HCT116 (cell line): ENCODE measurements at regions not wholly inside any gene's neighbourhood (a gene's known extent, or its start where the extent isn't known, plus 50 kb on each side); places are given as distances from the start of the nearest gene placed in this dataset.
A peak's percentile ranks its signal among the peaks of the same experiment; 100 is the strongest.
"Not testable (repeated sequence)": the region's sequence is repeated elsewhere in the genome, so short reads cannot be mapped to it uniquely, and the experiment has no call there.

Source experiments
- ATAC-seq: fragments of 200-7000 bp; cut with Tn5 transposase; 2 replicates; pipeline ENCODE4 v1.9.1; 2020; ENCODE audit warnings: mild to moderate bottlenecking, moderate library complexity
- BruUV-seq: library from RNA; stranded (reverse); fragments of 400-500 nt; replicated peaks from 2 replicates; lab custom pipeline; 2021; lab: Mats Ljungman, UMichigan
- CTCF ChIA-PET: fragments of 300-600 bp; sonication (Branson Sonifier 250); formaldehyde crosslinking; loops from one replicate; lab custom pipeline; 2021; ENCODE audit warnings: antibody characterized with exemption; lab: Charles Lee
- POLR2A ChIA-PET: fragments of 300-600, 350-600 bp; sonication (Branson Sonifier 250); formaldehyde crosslinking; loops from one replicate; lab custom pipeline; 2021; ENCODE audit warnings: antibody characterized with exemption; lab: Charles Lee
- RAD21 ChIA-PET, 2 experiments: fragments of 300-600 bp; sonication (Branson Sonifier 250); formaldehyde crosslinking; loops; one replicate each; lab custom pipeline; 2023; ENCODE audit warnings: low total read pairs in 2 of 2; ENCODE audit not compliant: uncharacterized antibody in 2 of 2, unreplicated experiment in 2 of 2, low non-redundant PET in 1 of 2; lab: Charles Lee
- DNase-seq: peaks from one replicate; pipeline ENCODE4 v3.0.0-alpha.2; 2010; ENCODE audit warnings: low read depth, low spot score
- H2AFZ ChIP-seq: fragments of 200-600 bp; shearing (Covaris generic), sonication (generic); 2 replicates; pipeline ENCODE4 v1.6.1; 2017; ENCODE audit warnings: low read depth, mixed run types, mixed read lengths, antibody characterized with exemption, low read length; ENCODE audit not compliant: poor library complexity, severe bottlenecking
- H3K27ac ChIP-seq: 2 replicates; pipeline ENCODE4 v1.5.1; 2012; ENCODE audit warnings: low read depth, low read length
- H3K27me3 ChIP-seq: fragments of 200-600 bp; sonication (generic); 2 replicates; pipeline ENCODE4 v1.6.1; 2016; ENCODE audit warnings: mixed run types, low read length, mixed read lengths; ENCODE audit not compliant: insufficient read depth
- H3K36me3 ChIP-seq, 2 experiments: fragments of 200-500 bp in 1 of 2; fragments of 200-600 bp in 1 of 2; sonication (Bioruptor generic) in 1 of 2; sonication (generic) in 1 of 2; 2 replicates each; pipeline versions ENCODE4 v1.5.1 to v1.6.1; 2014 to 2016; ENCODE audit warnings: low read length in 2 of 2, inconsistent platforms in 1 of 2, mixed read lengths in 1 of 2, mixed run types in 1 of 2; ENCODE audit not compliant: insufficient read depth in 2 of 2, control insufficient read depth in 1 of 2
- H3K4me1 ChIP-seq, 2 experiments: fragments of 200-600 bp in 1 of 2; sonication (generic) in 1 of 2; 2 replicates each; pipeline versions ENCODE4 v1.5.1 to v1.6.1; 2012 to 2017; ENCODE audit warnings: low read length in 2 of 2, inconsistent platforms in 1 of 2, mild to moderate bottlenecking in 1 of 2, mixed read lengths in 1 of 2, mixed run types in 1 of 2, moderate library complexity in 1 of 2; ENCODE audit not compliant: insufficient read depth in 2 of 2, control insufficient read depth in 1 of 2
- H3K4me2 ChIP-seq: fragments of 200-600 bp; sonication (generic); 2 replicates; pipeline ENCODE4 v1.6.1; 2017; ENCODE audit warnings: mixed run types, low read length, mixed read lengths
- H3K4me3 ChIP-seq, 2 experiments: fragments of 200-600 bp in 1 of 2; sonication (generic) in 1 of 2; replicated peaks in 1 of 2; 2 replicates each; pipeline ENCODE4 v1.5.1; 2011 to 2016; ENCODE audit warnings: low read length in 2 of 2, control low read depth in 1 of 2, low read depth in 1 of 2, mild to moderate bottlenecking in 1 of 2, mixed read lengths in 1 of 2, mixed run types in 1 of 2
- H3K79me2 ChIP-seq: fragments of 200-600 bp; sonication (generic); 2 replicates; pipeline ENCODE4 v1.6.1; 2017; ENCODE audit warnings: mild to moderate bottlenecking, mixed run types, low read length, moderate library complexity, mixed read lengths; ENCODE audit not compliant: insufficient read depth
- H3K9ac ChIP-seq: fragments of 200-600 bp; sonication (generic); 2 replicates; pipeline ENCODE4 v1.6.1; 2016; ENCODE audit warnings: low read length, mixed read lengths
- H3K9me2 ChIP-seq: fragments of 200-600 bp; sonication (generic), shearing (Covaris generic); 2 replicates; pipeline ENCODE4 v1.6.1; 2017; ENCODE audit warnings: mixed run types, mild to moderate bottlenecking, moderate library complexity; ENCODE audit not compliant: insufficient read depth
- H3K9me3 ChIP-seq, 2 experiments: fragments of 200-500 bp in 1 of 2; fragments of 200-600 bp in 1 of 2; sonication (Bioruptor generic) in 1 of 2; sonication (generic) in 1 of 2; 2 replicates each; pipeline ENCODE4 v1.6.1; 2014 to 2017; ENCODE audit warnings: low read length in 2 of 2, mixed read lengths in 2 of 2, inconsistent platforms in 1 of 2, low read depth in 1 of 2, mild to moderate bottlenecking in 1 of 2, mixed run types in 1 of 2, moderate library complexity in 1 of 2; ENCODE audit not compliant: control insufficient read depth in 1 of 2, insufficient read depth in 1 of 2
- H4K20me1 ChIP-seq: fragments of 200-600 bp; sonication (generic), shearing (Covaris generic); 2 replicates; pipeline ENCODE4 v1.6.1; 2017; ENCODE audit warnings: mixed run types, mild to moderate bottlenecking, moderate library complexity; ENCODE audit not compliant: insufficient read depth
- EGR1 ChIP-seq: IDR thresholded peaks from 2 replicates; pipeline ENCODE4 v1.6.1; 2012; ENCODE audit warnings: low read depth
- SIN3A ChIP-seq: IDR thresholded peaks from 2 replicates; pipeline ENCODE4 v1.6.1; 2012; ENCODE audit warnings: low read depth
- SRF ChIP-seq: IDR thresholded peaks from 2 replicates; pipeline ENCODE4 v1.6.1; 2012; ENCODE audit warnings: low read depth
- ZFX ChIP-seq: fragments of 450-650 bp; IDR thresholded peaks from 2 replicates; pipeline ENCODE4 v1.6.1; 2017
- intact Hi-C: fragments of 100-400 bp; cut with micrococcal nuclease; formaldehyde crosslinking; loops from 2 replicates; pipeline ENCODE4 v1.10.0; 2022

- Histone ChIP-seq H3K9me2 (no peaks in the 10 kb centered on the region), H3K36me3 (no peaks in the 10 kb centered on the region), H3K9me3 (peaks cover 0 to 5% of the 10 kb centered on the region in 2 experiments; a peak in 1 of 4 replicates), H4K20me1 (no peaks in the 10 kb centered on the region), H3K9ac (no peak overlapping the region), H2AFZ (no peak overlapping the region), H3K4me3 (no peak overlapping the region), H3K27ac (no peak overlapping the region), H3K79me2 (no peaks in the 10 kb centered on the region), H3K4me1 (peaks cover 0 to 3% of the 10 kb centered on the region in 2 experiments; a peak in 2 of 4 replicates), H3K27me3 (no peaks in the 10 kb centered on the region), H3K4me2 (no peak overlapping the region)
- ChIA-PET POLR2A (no interaction called here), CTCF (interaction anchor here (0.8 kb wide), 1 partner anchor 139 kb away, joined by 3 read pairs; no protein-coding TSS in a partner anchor), RAD21 (no interaction called here)
- no TSS peak for BruUV-seq
- intact Hi-C loops: no loop called here
- DNase-seq (no peak), ATAC-seq (no peak)
- TF ChIP-seq SIN3A (no peak), EGR1 (no peak), ZFX (no peak), SRF (peak; percentile 75)
Measured at GRCh38 chr14:103243764-103244737, 90.0 kb upstream of the EIF5 start.

GRCh38 chr14:103245624-103246031 is 88.4 kb upstream of the EIF5 start:
- H3K79me2 ChIP-seq, H3K4me1 ChIP-seq, ATAC-seq, RAD21 ChIA-PET, H3K27me3 ChIP-seq, POLR2A ChIA-PET, H3K9me3 ChIP-seq, H4K20me1 ChIP-seq, intact Hi-C loops, H2AFZ ChIP-seq, BruUV-seq, DNase-seq, H3K9me2 ChIP-seq, H3K4me2 ChIP-seq, H3K36me3 ChIP-seq, CTCF ChIA-PET, H3K27ac ChIP-seq, H3K9ac ChIP-seq, H3K4me3 ChIP-seq: not testable (repeated sequence)
